ENCODE measurements at regions not wholly inside any gene's neighbourhood (a gene's known extent, or its start where the extent isn't known, plus 50 kb on each side); places are given as distances from the start of the nearest gene placed in this dataset.

GRCh38 chr6:56890683-56891429 lies 64.1 kb upstream of the BEND6 start:
- TF ChIP-seq, protein P1, sequence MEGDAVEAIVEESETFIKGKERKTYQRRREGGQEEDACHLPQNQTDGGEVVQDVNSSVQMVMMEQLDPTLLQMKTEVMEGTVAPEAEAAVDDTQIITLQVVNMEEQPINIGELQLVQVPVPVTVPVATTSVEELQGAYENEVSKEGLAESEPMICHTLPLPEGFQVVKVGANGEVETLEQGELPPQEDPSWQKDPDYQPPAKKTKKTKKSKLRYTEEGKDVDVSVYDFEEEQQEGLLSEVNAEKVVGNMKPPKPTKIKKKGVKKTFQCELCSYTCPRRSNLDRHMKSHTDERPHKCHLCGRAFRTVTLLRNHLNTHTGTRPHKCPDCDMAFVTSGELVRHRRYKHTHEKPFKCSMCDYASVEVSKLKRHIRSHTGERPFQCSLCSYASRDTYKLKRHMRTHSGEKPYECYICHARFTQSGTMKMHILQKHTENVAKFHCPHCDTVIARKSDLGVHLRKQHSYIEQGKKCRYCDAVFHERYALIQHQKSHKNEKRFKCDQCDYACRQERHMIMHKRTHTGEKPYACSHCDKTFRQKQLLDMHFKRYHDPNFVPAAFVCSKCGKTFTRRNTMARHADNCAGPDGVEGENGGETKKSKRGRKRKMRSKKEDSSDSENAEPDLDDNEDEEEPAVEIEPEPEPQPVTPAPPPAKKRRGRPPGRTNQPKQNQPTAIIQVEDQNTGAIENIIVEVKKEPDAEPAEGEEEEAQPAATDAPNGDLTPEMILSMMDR (IDR thresholded peaks at IDR 0.05; ENCODE audit: insufficient read depth, low read depth, low read length): no peak
- TF ChIP-seq EZH2 (IDR thresholded peaks at IDR 0.05; ENCODE audit: insufficient read depth, low read length): no peak

Data from astrocyte (in vitro differentiated cells and primary cell).